ENCODE measurements at regions not wholly inside any gene's neighbourhood (a gene's known extent, or its start where the extent isn't known, plus 50 kb on each side); places are given as distances from the start of the nearest gene placed in this dataset.

- no peak overlapping the region for H3K4me2 ChIP-seq (ENCODE audit: low read depth, low read length, poor library complexity, severe bottlenecking)
- H4K20me1 ChIP-seq (ENCODE audit: insufficient read depth, low read length, poor library complexity, severe bottlenecking) = no peaks in the 10 kb centered on the region
- H3K4me1 ChIP-seq (ENCODE audit: insufficient read depth, low read length, poor library complexity, severe bottlenecking) = no peaks in the 10 kb centered on the region
- no peak overlapping the region for H3K4me3 ChIP-seq (ENCODE audit: low read length, poor library complexity, severe bottlenecking)
- H3K9me2 ChIP-seq (replicated peaks; ENCODE audit: low read depth, low read length) = no peaks in the 10 kb centered on the region
- no peaks in the 10 kb centered on the region for H3F3A ChIP-seq (ENCODE audit: low read depth)
- no peak overlapping the region for H2AFZ ChIP-seq (ENCODE audit: low read length)
- H3K36me3 ChIP-seq (ENCODE audit: insufficient read depth, low read length) = no peaks in the 10 kb centered on the region
- TF ChIP-seq CTCF (conservative IDR thresholded peaks at IDR 0.05; ENCODE audit: low read length) = no peak
- TF ChIP-seq EZH2phosphoT487 (IDR thresholded peaks at IDR 0.05; ENCODE audit: borderline replicate concordance) = no peak
- no peaks in the 10 kb centered on the region for H3K27me3 ChIP-seq (ENCODE audit: insufficient read depth, low read length, poor library complexity, severe bottlenecking)
- no peaks in the 10 kb centered on the region for H3K79me2 ChIP-seq (ENCODE audit: insufficient read depth, low read length)
- peaks cover 2% of the 10 kb centered on the region; the same call in 1 of the 2 replicates for H3K9me3 ChIP-seq (ENCODE audit: insufficient read depth, low read depth, low read length)
- H3K9ac ChIP-seq (ENCODE audit: low read depth, low read length, poor library complexity, severe bottlenecking) = no peak overlapping the region
Measured at GRCh38 chr1:143694085-143694484, 277.7 kb downstream of the FAM72C start.

- H3F3A ChIP-seq (ENCODE audit: low read depth) = no peaks in the 10 kb centered on the region
- no peak overlapping the region for H3K4me3 ChIP-seq (ENCODE audit: low read length, poor library complexity, severe bottlenecking)
- no peaks in the 10 kb centered on the region for H3K4me1 ChIP-seq (ENCODE audit: insufficient read depth, low read length, poor library complexity, severe bottlenecking)
- H4K20me1 ChIP-seq (ENCODE audit: insufficient read depth, low read length, poor library complexity, severe bottlenecking) = no peaks in the 10 kb centered on the region
- no peaks in the 10 kb centered on the region for H3K9me2 ChIP-seq (replicated peaks; ENCODE audit: low read depth, low read length)
- TF ChIP-seq CTCF (conservative IDR thresholded peaks at IDR 0.05; ENCODE audit: low read length) (no peak), EZH2phosphoT487 (IDR thresholded peaks at IDR 0.05; ENCODE audit: borderline replicate concordance) (no peak)
- no peaks in the 10 kb centered on the region for H3K27me3 ChIP-seq (ENCODE audit: insufficient read depth, low read length, poor library complexity, severe bottlenecking)
- H3K36me3 ChIP-seq (ENCODE audit: insufficient read depth, low read length) = no peaks in the 10 kb centered on the region
- no peaks in the 10 kb centered on the region; the same call in 1 of the 2 replicates for H3K9me3 ChIP-seq (ENCODE audit: insufficient read depth, low read depth, low read length)
- H3K9ac ChIP-seq (ENCODE audit: low read depth, low read length, poor library complexity, severe bottlenecking) = no peak overlapping the region
- no peak overlapping the region for H2AFZ ChIP-seq (ENCODE audit: low read length)
- H3K79me2 ChIP-seq (ENCODE audit: insufficient read depth, low read length) = no peaks in the 10 kb centered on the region
- H3K4me2 ChIP-seq (ENCODE audit: low read depth, low read length, poor library complexity, severe bottlenecking) = no peak overlapping the region
Measured at GRCh38 chr1:143691971-143692529, 279.7 kb downstream of the FAM72C start.

GRCh38 chr1:143691400-143691891, 280.3 kb downstream of the FAM72C start:
- Histone ChIP-seq H2AFZ (ENCODE audit: low read length) (no peak overlapping the region), H3K9me2 (replicated peaks; ENCODE audit: low read depth, low read length) (no peaks in the 10 kb centered on the region), H3K4me2 (ENCODE audit: low read depth, low read length, poor library complexity, severe bottlenecking) (no peak overlapping the region), H3F3A (ENCODE audit: low read depth) (no peaks in the 10 kb centered on the region), H3K79me2 (ENCODE audit: insufficient read depth, low read length) (no peaks in the 10 kb centered on the region), H3K36me3 (ENCODE audit: insufficient read depth, low read length) (no peaks in the 10 kb centered on the region), H3K4me3 (ENCODE audit: low read length, poor library complexity, severe bottlenecking) (no peak overlapping the region), H4K20me1 (ENCODE audit: insufficient read depth, low read length, poor library complexity, severe bottlenecking) (no peaks in the 10 kb centered on the region), H3K9ac (ENCODE audit: low read depth, low read length, poor library complexity, severe bottlenecking) (no peak overlapping the region), H3K27me3 (ENCODE audit: insufficient read depth, low read length, poor library complexity, severe bottlenecking) (no peaks in the 10 kb centered on the region), H3K9me3 (ENCODE audit: insufficient read depth, low read depth, low read length) (no peaks in the 10 kb centered on the region; the same call in 1 of the 2 replicates), H3K4me1 (ENCODE audit: insufficient read depth, low read length, poor library complexity, severe bottlenecking) (no peaks in the 10 kb centered on the region)
- TF ChIP-seq EZH2phosphoT487 (IDR thresholded peaks at IDR 0.05; ENCODE audit: borderline replicate concordance) (no peak), CTCF (conservative IDR thresholded peaks at IDR 0.05; ENCODE audit: low read length) (no peak)

Data from Loucy (cell line).